ENCODE measurements at regions not wholly inside any gene's neighbourhood (a gene's known extent, or its start where the extent isn't known, plus 50 kb on each side); places are given as distances from the start of the nearest gene placed in this dataset.

DNA sequence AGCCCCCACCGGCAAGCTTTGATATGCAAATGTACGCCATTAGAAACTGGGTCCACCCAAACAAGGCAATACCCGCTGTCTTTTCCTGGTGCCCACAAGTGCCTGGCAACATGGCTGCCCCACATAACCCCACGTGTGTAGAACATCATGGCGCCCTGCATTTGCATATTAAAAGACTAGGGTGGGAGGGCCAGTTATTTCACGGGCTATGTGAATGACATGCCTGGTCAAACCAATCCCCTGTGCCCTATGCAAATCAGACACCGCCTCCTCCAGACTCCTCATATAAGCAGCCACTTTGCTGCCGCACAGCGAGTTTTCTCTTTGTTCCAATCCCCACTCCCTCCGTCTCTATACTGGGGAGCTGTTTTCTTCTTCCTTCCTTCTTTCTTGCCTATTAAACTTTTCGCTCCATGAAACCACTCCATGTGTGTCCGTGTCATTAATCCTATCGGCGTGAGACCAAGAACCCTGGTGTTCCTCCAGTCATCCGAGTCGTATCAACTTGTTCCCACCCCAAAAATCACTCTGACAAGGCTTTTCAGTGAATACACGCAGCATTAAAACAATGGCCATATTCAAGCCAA is 112.6 kb upstream of the SORBS2 start:
- H3K36me3 Mint-ChIP-seq (ENCODE audit: unreplicated experiment) = peaks cover 12% of the 10 kb centered on the region
- H3K4me1 Mint-ChIP-seq (ENCODE audit: low read depth, unreplicated experiment) = peaks cover 15% of the 10 kb centered on the region
- H3K27me3 Mint-ChIP-seq (ENCODE audit: unreplicated experiment) = no peaks in the 10 kb centered on the region
- TF ChIP-seq, protein P1, sequence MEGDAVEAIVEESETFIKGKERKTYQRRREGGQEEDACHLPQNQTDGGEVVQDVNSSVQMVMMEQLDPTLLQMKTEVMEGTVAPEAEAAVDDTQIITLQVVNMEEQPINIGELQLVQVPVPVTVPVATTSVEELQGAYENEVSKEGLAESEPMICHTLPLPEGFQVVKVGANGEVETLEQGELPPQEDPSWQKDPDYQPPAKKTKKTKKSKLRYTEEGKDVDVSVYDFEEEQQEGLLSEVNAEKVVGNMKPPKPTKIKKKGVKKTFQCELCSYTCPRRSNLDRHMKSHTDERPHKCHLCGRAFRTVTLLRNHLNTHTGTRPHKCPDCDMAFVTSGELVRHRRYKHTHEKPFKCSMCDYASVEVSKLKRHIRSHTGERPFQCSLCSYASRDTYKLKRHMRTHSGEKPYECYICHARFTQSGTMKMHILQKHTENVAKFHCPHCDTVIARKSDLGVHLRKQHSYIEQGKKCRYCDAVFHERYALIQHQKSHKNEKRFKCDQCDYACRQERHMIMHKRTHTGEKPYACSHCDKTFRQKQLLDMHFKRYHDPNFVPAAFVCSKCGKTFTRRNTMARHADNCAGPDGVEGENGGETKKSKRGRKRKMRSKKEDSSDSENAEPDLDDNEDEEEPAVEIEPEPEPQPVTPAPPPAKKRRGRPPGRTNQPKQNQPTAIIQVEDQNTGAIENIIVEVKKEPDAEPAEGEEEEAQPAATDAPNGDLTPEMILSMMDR (IDR thresholded peaks at IDR 0.05; ENCODE audit: partially characterized antibody, unreplicated experiment) = no peak
- no peak overlapping the region for H3K4me3 Mint-ChIP-seq (ENCODE audit: unreplicated experiment)
- H3K9me3 Mint-ChIP-seq (ENCODE audit: unreplicated experiment) = no peaks in the 10 kb centered on the region
- peak overlapping the region; percentile 8 for H3K27ac Mint-ChIP-seq (ENCODE audit: unreplicated experiment)
- no peak for DNase-seq

- DNase-seq = no peak
- H3K27me3 Mint-ChIP-seq (ENCODE audit: unreplicated experiment) = no peaks in the 10 kb centered on the region
- no peaks in the 10 kb centered on the region for H3K9me3 Mint-ChIP-seq (ENCODE audit: unreplicated experiment)
- H3K36me3 Mint-ChIP-seq (ENCODE audit: unreplicated experiment) = peaks cover 12% of the 10 kb centered on the region
- H3K4me3 Mint-ChIP-seq (ENCODE audit: unreplicated experiment) = no peak overlapping the region
- TF ChIP-seq, protein P1 (IDR thresholded peaks at IDR 0.05; ENCODE audit: partially characterized antibody, unreplicated experiment) = no peak
- no peak overlapping the region for H3K27ac Mint-ChIP-seq (ENCODE audit: unreplicated experiment)
- peaks cover 13% of the 10 kb centered on the region for H3K4me1 Mint-ChIP-seq (ENCODE audit: low read depth, unreplicated experiment)
Observed at GRCh38 chr4:185925910-185926360, 113.9 kb upstream of the SORBS2 start.

DNA sequence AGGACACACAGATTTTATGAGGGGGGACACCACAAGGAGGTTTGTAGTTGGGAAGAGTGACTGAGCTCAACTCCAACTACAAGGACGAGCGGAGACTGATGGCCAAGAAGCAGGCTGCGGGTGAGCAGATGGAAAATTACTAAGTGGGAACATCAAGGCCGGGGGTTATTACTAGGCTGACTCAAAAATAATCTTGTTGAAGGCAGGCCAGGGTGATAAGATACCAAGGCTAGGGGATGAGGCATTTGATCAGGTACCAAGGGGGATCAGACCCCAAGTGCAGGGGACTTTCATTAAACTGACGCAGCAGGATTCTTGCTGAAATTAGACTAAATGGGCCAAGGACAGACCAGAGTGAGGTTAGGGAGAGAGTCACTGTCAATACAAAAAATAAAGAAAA is 119.4 kb upstream of the SORBS2 start:
- H3K4me1 Mint-ChIP-seq (ENCODE audit: low read depth, unreplicated experiment) = peaks cover 12% of the 10 kb centered on the region
- H3K36me3 Mint-ChIP-seq (ENCODE audit: unreplicated experiment) = no peaks in the 10 kb centered on the region
- H3K9me3 Mint-ChIP-seq (ENCODE audit: unreplicated experiment) = no peaks in the 10 kb centered on the region
- DNase-seq = no peak
- TF ChIP-seq, protein P1 (IDR thresholded peaks at IDR 0.05; ENCODE audit: partially characterized antibody, unreplicated experiment) = no peak
- H3K4me3 Mint-ChIP-seq (ENCODE audit: unreplicated experiment) = no peak overlapping the region
- H3K27ac Mint-ChIP-seq (ENCODE audit: unreplicated experiment) = no peak overlapping the region
- H3K27me3 Mint-ChIP-seq (ENCODE audit: unreplicated experiment) = peaks cover 2% of the 10 kb centered on the region

GRCh38 chr4:185931986-185932385 is 120.0 kb upstream of the SORBS2 start:
- Mint-ChIP-seq H3K36me3 (ENCODE audit: unreplicated experiment) (no peaks in the 10 kb centered on the region), H3K27me3 (ENCODE audit: unreplicated experiment) (peaks cover 2% of the 10 kb centered on the region), H3K27ac (ENCODE audit: unreplicated experiment) (no peak overlapping the region), H3K9me3 (ENCODE audit: unreplicated experiment) (peaks cover 1% of the 10 kb centered on the region), H3K4me3 (ENCODE audit: unreplicated experiment) (no peak overlapping the region), H3K4me1 (ENCODE audit: low read depth, unreplicated experiment) (peaks cover 12% of the 10 kb centered on the region)
- TF ChIP-seq, protein P1 (IDR thresholded peaks at IDR 0.05; ENCODE audit: partially characterized antibody, unreplicated experiment) = no peak
- no peak for DNase-seq

DNA sequence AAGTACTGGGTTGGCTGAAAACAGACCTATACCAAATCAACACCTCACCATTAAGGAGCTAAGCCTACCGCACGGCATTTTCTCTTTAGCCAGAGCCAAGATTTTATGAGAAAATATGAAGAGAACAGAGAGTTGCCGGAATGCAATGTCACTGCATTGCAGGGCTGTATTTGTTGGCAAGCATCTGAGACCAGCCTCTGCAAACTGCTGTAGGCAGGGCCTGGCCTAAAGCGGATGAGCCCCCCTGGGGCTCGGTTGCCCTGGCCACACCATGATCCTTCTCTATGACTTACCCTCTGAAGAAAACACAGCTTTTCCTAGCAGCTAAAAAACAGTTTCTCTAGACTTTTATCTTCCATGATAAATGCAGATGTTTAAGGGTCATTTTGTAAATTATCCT is 120.5 kb upstream of the SORBS2 start:
- peaks cover 1% of the 10 kb centered on the region for H3K9me3 Mint-ChIP-seq (ENCODE audit: unreplicated experiment)
- H3K4me1 Mint-ChIP-seq (ENCODE audit: low read depth, unreplicated experiment) = peaks cover 12% of the 10 kb centered on the region
- H3K36me3 Mint-ChIP-seq (ENCODE audit: unreplicated experiment) = no peaks in the 10 kb centered on the region
- no peak overlapping the region for H3K27ac Mint-ChIP-seq (ENCODE audit: unreplicated experiment)
- DNase-seq = no peak
- H3K4me3 Mint-ChIP-seq (ENCODE audit: unreplicated experiment) = peak overlapping the region; percentile 39
- TF ChIP-seq, protein P1 (IDR thresholded peaks at IDR 0.05; ENCODE audit: partially characterized antibody, unreplicated experiment) = no peak
- H3K27me3 Mint-ChIP-seq (ENCODE audit: unreplicated experiment) = peaks cover 2% of the 10 kb centered on the region

All from glutamatergic neuron (in vitro differentiated cells).